Stimulated activated memory B cell treated with anti-CD40 and anti-IgM and Interleukin-4, amounts not matched to agents 10 μg/mL and 1 μg/mL and 100 μg/mL, for 72 hours (primary cell): ENCODE measurements at regions not wholly inside any gene's neighbourhood (a gene's known extent, or its start where the extent isn't known, plus 50 kb on each side); places are given as distances from the start of the nearest gene placed in this dataset.
"Not testable (repeated sequence)": the region's sequence is repeated elsewhere in the genome, so short reads cannot be mapped to it uniquely, and the experiment has no call there.

Source experiments
- ATAC-seq: fragments of 150-1000 bp; cut with Tn5 transposase; 2 replicates; pipeline ENCODE4 v1.10.0; 2021
- H3K27ac Mint-ChIP-seq: one replicate; pipeline ENCODE4 v1.8.0; 2022; ENCODE audit warnings: mild to moderate bottlenecking, mixed read lengths
- H3K27me3 Mint-ChIP-seq: one replicate; pipeline ENCODE4 v1.8.0; 2022; ENCODE audit warnings: mixed read lengths
- H3K36me3 Mint-ChIP-seq: one replicate; pipeline ENCODE4 v1.8.0; 2022; ENCODE audit warnings: mixed read lengths
- H3K4me1 Mint-ChIP-seq: one replicate; pipeline ENCODE4 v1.8.0; 2022; ENCODE audit warnings: mixed read lengths
- H3K4me3 Mint-ChIP-seq: one replicate; pipeline ENCODE4 v1.8.0; 2022; ENCODE audit warnings: mild to moderate bottlenecking, moderate library complexity, mixed read lengths
- H3K9me3 Mint-ChIP-seq: one replicate; pipeline ENCODE4 v1.8.0; 2022; ENCODE audit warnings: mixed read lengths

DNA sequence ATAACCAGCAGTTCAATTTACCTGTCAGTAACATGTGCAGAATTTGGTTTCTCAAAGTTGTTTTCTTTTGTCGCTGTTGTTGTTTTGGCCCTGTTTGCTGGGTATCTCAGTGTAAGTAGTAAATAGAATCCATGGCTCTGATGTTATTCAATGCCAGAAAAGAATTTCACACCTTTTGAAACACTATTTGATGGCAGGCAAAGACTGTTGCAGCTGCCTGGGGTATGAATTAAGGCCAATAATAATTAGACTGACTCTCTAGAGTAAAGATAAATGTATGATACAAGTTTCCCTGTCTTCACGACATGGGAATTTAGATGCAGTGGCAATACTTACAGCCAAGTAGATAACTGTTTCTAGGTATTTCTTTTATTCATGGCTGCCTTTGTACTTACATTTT lies 281.4 kb downstream of the CD83 start:
- peaks cover 26% of the 10 kb centered on the region for H3K4me1 Mint-ChIP-seq
- no peak overlapping the region for H3K4me3 Mint-ChIP-seq
- H3K27me3 Mint-ChIP-seq: no peaks in the 10 kb centered on the region
- no peak for ATAC-seq
- no peak overlapping the region for H3K27ac Mint-ChIP-seq
- H3K36me3 Mint-ChIP-seq: no peaks in the 10 kb centered on the region
- no peaks in the 10 kb centered on the region for H3K9me3 Mint-ChIP-seq

DNA sequence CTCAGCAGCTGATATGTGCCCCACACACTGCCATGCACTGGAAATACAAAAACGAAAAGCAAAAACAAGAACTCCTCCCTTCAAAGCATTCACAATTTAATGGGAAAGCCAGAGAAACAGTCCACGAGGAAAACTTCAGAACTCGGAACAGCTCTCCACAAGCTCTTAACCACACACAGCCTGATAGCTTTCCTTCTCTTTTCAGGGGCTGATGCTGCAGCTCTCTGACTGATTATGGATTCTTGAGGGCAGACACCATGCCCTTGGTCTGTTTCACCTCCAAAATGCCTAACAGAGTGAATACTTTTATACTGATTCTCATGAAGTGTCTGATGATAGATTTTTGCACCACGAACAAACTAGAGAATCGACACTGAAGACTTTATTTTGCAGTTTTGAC lies 282.1 kb downstream of the CD83 start:
- Mint-ChIP-seq H3K36me3 (no peaks in the 10 kb centered on the region), H3K4me3 (no peak overlapping the region), H3K9me3 (no peaks in the 10 kb centered on the region), H3K27ac (no peak overlapping the region), H3K4me1 (peaks cover 26% of the 10 kb centered on the region), H3K27me3 (no peaks in the 10 kb centered on the region)
- ATAC-seq: no peak

DNA sequence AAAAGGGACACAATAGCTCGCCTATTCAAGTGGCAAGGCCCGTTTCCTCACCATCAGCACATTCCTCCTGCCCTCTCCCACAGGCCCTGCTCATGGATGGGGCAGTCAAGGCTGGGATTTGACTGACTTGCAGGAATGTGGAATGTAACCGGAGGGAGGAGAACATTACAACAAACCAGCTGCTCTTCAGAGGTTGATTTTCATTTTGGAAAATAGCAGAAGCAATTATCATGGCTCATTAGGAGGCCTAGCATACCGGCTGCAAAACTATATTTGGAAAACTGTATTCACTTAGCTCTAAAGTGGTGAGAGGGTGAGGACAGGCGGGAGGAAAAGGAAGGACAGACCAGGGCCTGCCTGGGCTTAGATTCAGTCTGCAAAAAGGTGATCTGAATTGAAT lies 283.7 kb downstream of the CD83 start:
- ATAC-seq: no peak
- H3K27ac Mint-ChIP-seq: no peak overlapping the region
- H3K27me3 Mint-ChIP-seq: no peaks in the 10 kb centered on the region
- H3K4me3 Mint-ChIP-seq: no peak overlapping the region
- H3K4me1 Mint-ChIP-seq: peaks cover 17% of the 10 kb centered on the region
- peaks cover 6% of the 10 kb centered on the region for H3K36me3 Mint-ChIP-seq
- no peaks in the 10 kb centered on the region for H3K9me3 Mint-ChIP-seq

DNA sequence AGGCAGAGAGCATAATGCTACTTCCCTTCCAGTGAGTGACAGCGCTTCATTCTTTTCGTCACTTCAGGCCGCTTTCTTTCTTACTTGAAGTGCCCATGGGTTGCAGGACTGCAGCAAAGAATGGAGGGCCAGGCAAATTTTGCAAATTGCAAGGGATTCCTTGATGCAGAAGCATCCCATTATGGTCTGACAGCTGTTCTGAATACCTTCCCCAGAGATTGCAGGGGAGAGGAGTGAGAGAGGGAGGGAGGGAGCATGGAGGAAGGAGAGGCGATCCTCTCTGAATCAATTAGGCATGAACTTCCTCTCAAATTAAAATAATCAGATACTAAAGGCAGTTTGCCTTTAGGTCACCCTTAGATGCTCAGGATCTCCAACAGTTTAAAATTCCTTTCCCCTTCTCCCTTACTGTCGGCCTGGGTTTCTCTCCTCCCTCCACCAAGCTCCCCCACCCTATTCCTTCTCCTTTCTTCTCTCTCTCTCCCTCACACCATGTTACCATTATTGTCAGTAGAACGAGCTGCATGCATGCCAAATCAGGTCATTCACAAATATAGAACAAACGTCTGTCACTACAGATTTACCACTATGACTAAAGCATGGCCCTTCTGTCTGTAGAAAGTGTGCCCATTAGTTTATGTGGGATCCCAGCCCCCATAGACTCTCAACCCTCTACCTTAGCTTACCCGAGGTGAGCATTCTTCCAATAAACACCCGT lies 289.2 kb downstream of the CD83 start:
- Mint-ChIP-seq H3K27ac (no peak overlapping the region), H3K4me1 (no peaks in the 10 kb centered on the region), H3K27me3 (no peaks in the 10 kb centered on the region), H3K36me3 (peaks cover 6% of the 10 kb centered on the region), H3K9me3 (no peaks in the 10 kb centered on the region), H3K4me3 (no peak overlapping the region)
- ATAC-seq: no peak

DNA sequence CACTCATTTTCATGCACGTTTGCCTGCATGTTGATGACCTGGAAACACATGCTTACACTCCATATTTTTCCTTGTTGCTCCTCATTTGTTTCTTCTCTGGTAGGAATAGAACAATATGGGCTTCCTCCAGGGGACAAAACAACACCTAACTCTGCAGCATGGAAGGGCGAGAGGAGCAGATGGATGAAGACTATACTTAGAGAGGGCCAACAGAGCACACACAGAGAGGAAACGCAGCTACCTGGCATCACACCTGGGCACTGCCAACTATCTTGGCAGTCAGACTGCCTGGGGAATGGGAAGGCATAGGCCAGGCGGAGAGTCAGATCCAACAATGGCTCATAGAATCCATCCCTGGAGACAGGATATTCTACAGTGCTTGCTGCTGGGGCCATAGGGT lies 290.9 kb downstream of the CD83 start:
- H3K36me3 Mint-ChIP-seq: peaks cover 6% of the 10 kb centered on the region
- H3K27ac Mint-ChIP-seq: no peak overlapping the region
- no peaks in the 10 kb centered on the region for H3K9me3 Mint-ChIP-seq
- no peak overlapping the region for H3K4me3 Mint-ChIP-seq
- H3K27me3 Mint-ChIP-seq: no peaks in the 10 kb centered on the region
- ATAC-seq: no peak
- H3K4me1 Mint-ChIP-seq: no peaks in the 10 kb centered on the region

DNA sequence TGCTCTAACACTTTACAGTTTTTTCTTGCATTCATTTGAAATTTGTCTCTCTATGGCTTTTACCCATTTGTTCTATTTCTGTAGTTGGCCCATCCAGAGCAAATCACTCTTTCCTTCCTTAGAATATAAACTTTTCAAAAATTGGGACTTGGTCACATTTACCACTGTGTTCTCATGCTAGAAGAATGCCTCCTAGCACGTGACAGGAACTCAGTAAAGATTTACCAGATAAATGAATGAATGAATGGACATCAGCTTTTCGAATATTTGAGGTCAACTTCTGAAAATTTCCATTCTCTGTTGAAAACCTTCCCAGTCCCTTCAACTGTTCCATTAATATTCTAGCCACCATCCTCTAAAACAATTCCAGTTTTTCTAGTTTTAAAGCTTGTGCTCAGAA lies 294.5 kb downstream of the CD83 start:
- no peak overlapping the region for H3K4me3 Mint-ChIP-seq
- no peaks in the 10 kb centered on the region for H3K27me3 Mint-ChIP-seq
- peaks cover 9% of the 10 kb centered on the region for H3K36me3 Mint-ChIP-seq
- no peaks in the 10 kb centered on the region for H3K4me1 Mint-ChIP-seq
- no peaks in the 10 kb centered on the region for H3K9me3 Mint-ChIP-seq
- no peak for ATAC-seq
- H3K27ac Mint-ChIP-seq: no peak overlapping the region

DNA sequence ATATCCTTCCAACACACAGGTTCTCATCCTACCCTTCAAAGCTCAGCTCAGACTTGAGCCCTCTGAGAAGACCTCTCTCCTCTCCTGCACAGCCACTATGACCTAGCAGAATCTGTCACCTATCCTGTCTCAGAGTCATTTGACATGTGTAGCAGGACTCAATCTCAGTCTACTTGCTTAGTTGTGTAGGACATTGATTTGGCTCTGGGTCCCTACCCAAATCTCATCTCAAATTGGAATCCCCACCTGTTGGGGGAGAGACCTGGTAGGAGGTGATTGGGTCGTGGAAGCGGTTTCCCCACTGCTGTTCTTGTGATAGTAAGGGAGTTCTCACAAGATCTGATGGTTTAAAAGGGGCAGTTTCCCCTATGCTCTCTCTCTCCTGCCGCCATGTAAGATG lies 297.9 kb downstream of the CD83 start:
- Mint-ChIP-seq H3K4me1 (peaks cover 2% of the 10 kb centered on the region), H3K27me3 (no peaks in the 10 kb centered on the region), H3K27ac (no peak overlapping the region), H3K9me3 (no peaks in the 10 kb centered on the region), H3K36me3 (peaks cover 13% of the 10 kb centered on the region), H3K4me3 (no peak overlapping the region)
- ATAC-seq: no peak

DNA sequence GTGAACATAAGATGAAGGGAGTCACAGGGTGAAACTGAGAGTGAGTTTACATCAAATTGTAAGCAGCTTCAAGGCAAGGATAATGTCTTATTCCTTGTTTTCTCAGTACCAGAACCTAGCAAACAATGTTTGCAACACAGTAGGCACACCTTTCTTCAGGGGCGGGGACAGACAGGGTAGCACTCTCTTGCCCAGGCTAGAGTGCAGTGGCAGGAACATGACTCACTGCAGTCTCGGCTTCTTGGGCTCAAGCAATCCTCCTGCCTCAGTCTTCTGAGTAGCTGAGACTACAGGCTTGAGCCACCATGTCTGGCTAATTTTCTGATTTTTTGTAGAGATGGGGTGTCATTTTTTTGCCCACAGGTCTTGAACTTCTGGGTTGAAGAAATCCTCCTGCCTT lies 299.8 kb downstream of the CD83 start:
- Mint-ChIP-seq H3K9me3 (no peaks in the 10 kb centered on the region), H3K27ac (no peak overlapping the region), H3K27me3 (no peaks in the 10 kb centered on the region), H3K4me3 (no peak overlapping the region), H3K4me1 (peaks cover 6% of the 10 kb centered on the region), H3K36me3 (peaks cover 13% of the 10 kb centered on the region)
- ATAC-seq: no peak

DNA sequence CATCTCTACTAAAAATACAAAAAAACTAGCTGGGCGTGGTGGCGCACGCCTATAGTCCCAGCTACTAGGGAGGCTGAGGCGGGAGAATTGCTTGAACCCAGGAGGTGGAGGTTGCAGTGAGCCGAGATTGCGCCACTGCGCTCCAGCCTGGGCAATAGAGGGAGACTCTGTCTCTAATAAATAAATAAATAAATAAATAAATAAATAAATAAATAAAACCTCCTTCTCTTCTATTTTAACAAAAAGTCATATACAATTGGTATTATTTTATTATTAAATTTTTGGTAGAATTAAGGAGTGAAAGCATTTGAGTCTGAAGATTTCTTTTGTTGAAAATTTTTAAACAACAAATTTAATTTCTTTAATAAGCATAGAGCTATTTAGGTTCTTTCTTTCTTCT lies 301.7 kb downstream of the CD83 start:
- H3K4me3 Mint-ChIP-seq, H3K27me3 Mint-ChIP-seq, H3K9me3 Mint-ChIP-seq, H3K27ac Mint-ChIP-seq, ATAC-seq: not testable (repeated sequence)
- peaks cover 19% of the 10 kb centered on the region for H3K4me1 Mint-ChIP-seq
- H3K36me3 Mint-ChIP-seq: peaks cover 13% of the 10 kb centered on the region

DNA sequence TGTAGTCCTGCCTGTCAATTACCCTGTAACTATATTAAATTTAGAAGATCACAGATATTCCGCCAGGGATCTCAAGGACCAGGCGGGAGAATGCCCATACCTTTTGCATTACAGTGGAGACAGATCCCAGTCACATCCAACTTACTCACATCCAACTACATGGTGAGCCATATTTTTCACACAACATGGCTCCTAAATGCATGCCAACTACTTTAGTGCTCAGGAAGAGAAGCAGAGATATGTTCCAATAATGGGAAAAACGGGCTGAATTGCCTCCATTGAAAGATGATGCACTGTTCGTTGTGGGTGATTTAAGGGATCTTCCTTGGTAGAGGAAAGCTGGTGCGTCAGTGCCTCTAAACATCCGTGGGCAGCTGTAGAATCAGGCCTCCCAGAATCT lies 304.5 kb downstream of the CD83 start:
- H3K27ac Mint-ChIP-seq: no peak overlapping the region
- H3K9me3 Mint-ChIP-seq: no peaks in the 10 kb centered on the region
- H3K4me3 Mint-ChIP-seq: no peak overlapping the region
- H3K36me3 Mint-ChIP-seq: peaks cover 4% of the 10 kb centered on the region
- H3K4me1 Mint-ChIP-seq: peaks cover 23% of the 10 kb centered on the region
- no peaks in the 10 kb centered on the region for H3K27me3 Mint-ChIP-seq
- ATAC-seq: no peak

DNA sequence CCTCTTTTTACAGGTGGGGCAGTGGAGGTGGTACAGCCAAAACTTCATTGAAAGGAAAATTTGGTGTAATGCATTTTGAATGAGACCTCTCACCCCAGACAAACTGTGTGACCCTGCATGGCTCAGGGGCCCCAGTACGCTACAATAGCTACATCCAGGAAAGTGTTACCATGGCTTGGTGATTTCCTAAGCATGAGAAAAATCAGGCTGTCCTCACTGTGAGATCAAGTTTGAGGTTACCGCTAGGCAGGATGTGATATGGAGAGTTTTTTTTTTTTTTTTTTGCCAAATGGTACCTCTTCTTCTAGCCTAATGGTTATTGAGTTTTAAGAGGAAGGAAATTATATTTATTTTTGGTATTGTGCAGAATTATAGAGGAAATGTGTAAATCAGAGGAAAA lies 305.3 kb downstream of the CD83 start:
- Mint-ChIP-seq H3K36me3 (peaks cover 3% of the 10 kb centered on the region), H3K4me3 (no peak overlapping the region), H3K27me3 (no peaks in the 10 kb centered on the region), H3K27ac (peak overlapping the region; percentile 24), H3K9me3 (no peaks in the 10 kb centered on the region), H3K4me1 (peaks cover 23% of the 10 kb centered on the region)
- ATAC-seq: no peak

DNA sequence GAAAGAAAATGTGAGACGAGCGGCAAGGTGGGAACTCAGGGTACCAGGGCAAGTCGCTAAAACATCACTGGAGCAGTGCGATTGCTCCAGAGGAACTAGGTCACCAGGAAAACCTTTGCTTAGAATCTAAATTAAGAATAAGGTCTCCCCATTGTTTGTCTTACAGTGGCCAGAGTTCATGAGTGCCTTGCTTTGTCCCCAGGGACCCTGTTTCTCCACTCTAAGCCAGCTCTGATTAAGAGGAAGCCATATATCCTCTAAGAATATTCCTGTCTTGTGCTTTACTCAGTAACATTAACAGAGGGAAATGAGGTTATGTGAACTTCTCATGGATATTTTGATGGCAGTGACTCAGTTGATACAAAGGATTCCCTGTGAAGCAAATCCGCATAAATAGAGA lies 305.8 kb downstream of the CD83 start:
- H3K4me1 Mint-ChIP-seq: peaks cover 23% of the 10 kb centered on the region

DNA sequence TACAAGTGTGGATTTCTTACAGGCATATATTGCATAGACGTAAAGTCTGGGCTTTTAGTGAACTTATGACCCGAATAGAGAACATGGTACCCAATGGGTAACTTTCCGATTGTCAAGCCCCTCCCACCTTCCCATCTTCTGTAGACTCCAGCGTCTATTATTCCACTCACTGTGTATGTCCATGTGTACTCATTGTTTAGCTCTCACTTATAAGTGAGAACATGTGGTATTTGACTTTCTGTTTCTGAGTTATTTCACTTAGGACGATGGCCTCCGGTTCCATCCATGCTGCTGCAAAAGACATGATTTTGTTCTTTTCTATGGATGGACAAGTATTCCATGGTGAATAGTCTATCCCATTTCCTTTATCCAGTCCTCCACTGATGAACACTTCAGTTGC lies 306.4 kb downstream of the CD83 start:
- H3K4me1 Mint-ChIP-seq: peaks cover 23% of the 10 kb centered on the region
- H3K9me3 Mint-ChIP-seq: no peaks in the 10 kb centered on the region
- no peak overlapping the region for H3K27ac Mint-ChIP-seq
- H3K27me3 Mint-ChIP-seq: no peaks in the 10 kb centered on the region
- ATAC-seq: no peak
- H3K4me3 Mint-ChIP-seq: no peak overlapping the region
- no peaks in the 10 kb centered on the region for H3K36me3 Mint-ChIP-seq

More for the DNA sequence above, 305.8 kb downstream of the CD83 start:
- H3K9me3 Mint-ChIP-seq: no peaks in the 10 kb centered on the region
- no peak overlapping the region for H3K4me3 Mint-ChIP-seq
- H3K36me3 Mint-ChIP-seq: no peaks in the 10 kb centered on the region
- H3K27me3 Mint-ChIP-seq: no peaks in the 10 kb centered on the region
- H3K27ac Mint-ChIP-seq: peak overlapping the region; percentile 24
- ATAC-seq: no peak

DNA sequence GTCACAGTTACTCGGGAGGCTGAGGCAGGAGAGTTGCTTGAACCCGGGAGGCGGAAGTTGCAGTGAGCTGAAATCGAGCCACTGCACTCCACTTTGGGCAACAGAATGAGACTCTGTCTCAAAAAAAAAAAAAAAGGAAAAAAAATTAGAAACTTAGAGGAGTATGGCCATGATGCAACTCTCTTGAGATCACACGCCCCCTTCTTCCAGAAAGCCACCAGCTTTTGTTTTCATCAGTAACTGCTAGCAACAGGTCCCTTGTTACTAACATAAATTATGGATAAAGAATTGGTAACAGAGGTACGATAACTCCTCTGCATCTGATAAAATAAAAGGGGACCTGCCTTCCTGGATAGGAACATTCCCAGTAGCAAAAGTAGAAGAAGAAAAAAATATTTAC lies 308.2 kb downstream of the CD83 start:
- Mint-ChIP-seq H3K27me3 (no peaks in the 10 kb centered on the region), H3K27ac (no peak overlapping the region), H3K36me3 (no peaks in the 10 kb centered on the region), H3K4me3 (no peak overlapping the region), H3K9me3 (no peaks in the 10 kb centered on the region), H3K4me1 (peaks cover 17% of the 10 kb centered on the region)
- no peak for ATAC-seq

DNA sequence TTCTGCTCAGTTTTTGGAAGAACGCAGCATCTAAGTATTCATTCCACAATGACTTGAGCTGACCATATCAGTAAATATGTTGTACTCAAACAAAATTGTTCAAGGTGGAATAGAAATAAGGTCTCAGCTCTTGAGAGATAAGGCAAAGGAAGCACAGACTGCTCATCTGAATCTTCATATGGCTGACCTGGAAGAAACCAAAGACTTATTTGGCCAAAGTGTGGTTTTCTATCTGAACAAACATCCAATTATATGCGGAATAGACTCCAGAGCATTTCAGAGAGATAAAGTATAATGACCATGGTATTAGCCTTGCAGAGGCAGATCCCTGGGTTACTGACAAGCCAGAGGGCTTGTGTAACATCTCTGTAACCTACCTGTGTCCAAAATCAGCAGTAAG lies 308.7 kb downstream of the CD83 start:
- no peak for ATAC-seq
- Mint-ChIP-seq H3K4me1 (peaks cover 17% of the 10 kb centered on the region), H3K27ac (no peak overlapping the region), H3K4me3 (no peak overlapping the region), H3K9me3 (no peaks in the 10 kb centered on the region), H3K27me3 (no peaks in the 10 kb centered on the region), H3K36me3 (no peaks in the 10 kb centered on the region)

DNA sequence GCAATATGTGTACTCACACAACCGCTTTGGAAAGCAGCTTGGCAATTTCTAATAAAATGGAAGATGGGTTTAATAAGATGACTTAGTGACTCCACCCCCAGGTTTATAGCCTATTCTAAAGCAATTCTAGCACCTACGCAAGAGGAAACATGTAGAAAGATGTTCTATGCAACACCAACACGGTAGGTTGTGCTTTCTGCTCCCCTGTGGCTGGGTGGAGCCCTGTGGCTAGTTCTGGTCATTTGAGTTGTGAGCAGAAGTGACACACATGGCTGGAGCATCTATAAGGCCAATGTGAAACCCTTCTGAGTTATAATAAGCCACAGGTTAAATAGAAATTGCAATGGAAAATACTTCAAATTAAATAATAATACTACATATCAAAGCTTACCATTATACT lies 310.7 kb downstream of the CD83 start:
- Mint-ChIP-seq H3K4me3 (no peak overlapping the region), H3K36me3 (no peaks in the 10 kb centered on the region), H3K27ac (no peak overlapping the region), H3K4me1 (peaks cover 11% of the 10 kb centered on the region), H3K27me3 (no peaks in the 10 kb centered on the region), H3K9me3 (no peaks in the 10 kb centered on the region)
- ATAC-seq: peak; percentile 66

DNA sequence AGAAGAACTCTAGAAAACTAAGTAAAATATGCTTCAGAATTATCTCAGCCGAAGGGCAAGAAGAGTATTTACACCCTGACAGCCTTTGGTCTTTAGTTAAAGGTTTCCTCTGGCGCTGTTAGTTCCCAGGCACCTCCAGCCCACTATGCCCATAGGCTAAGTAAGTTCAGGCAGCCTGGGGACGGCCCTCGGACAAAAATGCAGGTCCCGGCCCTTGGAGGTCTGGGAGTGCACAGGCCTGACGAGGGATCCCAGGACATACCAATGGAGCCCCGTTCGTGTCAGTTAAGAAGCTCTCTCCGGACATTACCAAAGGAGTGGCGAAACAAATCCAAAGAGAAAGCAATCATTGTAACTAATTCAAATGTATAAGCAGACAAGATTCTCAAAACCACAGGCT lies 311.8 kb downstream of the CD83 start:
- ATAC-seq: no peak
- Mint-ChIP-seq H3K27ac (peak overlapping the region; percentile 15), H3K4me3 (no peak overlapping the region), H3K27me3 (no peaks in the 10 kb centered on the region), H3K4me1 (peaks cover 2% of the 10 kb centered on the region), H3K9me3 (no peaks in the 10 kb centered on the region), H3K36me3 (no peaks in the 10 kb centered on the region)
